GM12891 (cell line): ENCODE measurements at regions not wholly inside any gene's neighbourhood (a gene's known extent, or its start where the extent isn't known, plus 50 kb on each side); places are given as distances from the start of the nearest gene placed in this dataset.
"Not testable (repeated sequence)": the region's sequence is repeated elsewhere in the genome, so short reads cannot be mapped to it uniquely, and the experiment has no call there.

Source experiments
- POLR2A ChIP-seq: IDR thresholded peaks from 2 replicates; pipeline ENCODE4 v1.6.1; 2011; ENCODE audit warnings: low read depth, low read length, control low read depth
- POLR2AphosphoS5 ChIP-seq: IDR thresholded peaks from 2 replicates; pipeline ENCODE4 v1.6.1; 2011; ENCODE audit warnings: low read depth, low read length, control low read depth
- POU2F2 ChIP-seq: IDR thresholded peaks from 2 replicates; pipeline ENCODE4 v1.6.1; 2011; ENCODE audit warnings: low read depth, mild to moderate bottlenecking, control low read depth, low read length, moderate library complexity
- SPI1 ChIP-seq: IDR thresholded peaks from 2 replicates; pipeline ENCODE4 v1.6.1; 2011; ENCODE audit warnings: low read depth, low read length, control low read depth
- TAF1 ChIP-seq: IDR thresholded peaks from 2 replicates; pipeline ENCODE4 v1.6.1; 2011; ENCODE audit warnings: low read depth, low read length, control low read depth

DNA sequence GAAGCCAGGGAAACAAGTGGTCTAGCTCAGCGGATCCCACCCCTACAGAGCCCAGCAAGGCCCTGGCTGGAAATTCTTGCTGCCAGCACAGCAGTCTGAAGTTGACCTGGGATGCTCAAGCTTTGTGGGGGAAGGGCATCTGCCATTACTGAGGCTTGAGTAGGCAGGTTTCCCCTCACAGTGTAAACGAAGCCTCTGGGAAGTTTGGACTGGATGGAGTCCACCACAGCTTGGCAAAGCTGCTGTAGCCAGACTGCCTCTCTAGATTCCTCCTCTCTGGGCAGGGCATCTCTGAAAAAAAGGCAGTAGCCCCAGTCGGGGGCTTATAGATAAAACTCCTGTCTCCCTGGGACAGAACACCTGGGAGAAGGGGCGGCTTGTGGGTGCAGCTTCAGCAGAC lies 365.9 kb upstream of the SALL1 start:
- TF ChIP-seq POLR2A, POLR2AphosphoS5, SPI1, TAF1, POU2F2: not testable (repeated sequence)
